ENCODE measurements at regions not wholly inside any gene's neighbourhood (a gene's known extent, or its start where the extent isn't known, plus 50 kb on each side); places are given as distances from the start of the nearest gene placed in this dataset.

DNA sequence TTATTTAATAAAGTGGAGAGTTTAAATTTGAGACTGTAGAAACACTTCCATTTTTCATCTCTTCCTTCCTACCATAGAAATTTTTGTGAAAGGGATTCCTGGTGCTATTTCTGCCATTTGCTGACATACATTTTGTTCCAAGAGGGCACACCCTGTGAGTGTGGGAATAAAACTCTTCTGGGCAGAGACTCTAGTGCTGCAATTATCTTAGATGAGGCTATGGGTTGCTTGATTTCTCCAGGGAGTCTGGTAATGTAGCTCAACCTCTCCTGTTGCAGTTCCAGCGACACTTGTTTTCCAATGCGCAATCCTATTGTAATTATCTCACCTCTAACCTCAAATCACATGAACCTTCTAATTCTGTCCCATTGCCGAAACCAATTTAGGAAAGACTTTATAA is 60.1 kb upstream of the ZSWIM2 start:
- TF ChIP-seq RAD21 (IDR thresholded peaks at IDR 0.05; ENCODE audit: low read length) = no peak
- TF ChIP-seq, protein P1, sequence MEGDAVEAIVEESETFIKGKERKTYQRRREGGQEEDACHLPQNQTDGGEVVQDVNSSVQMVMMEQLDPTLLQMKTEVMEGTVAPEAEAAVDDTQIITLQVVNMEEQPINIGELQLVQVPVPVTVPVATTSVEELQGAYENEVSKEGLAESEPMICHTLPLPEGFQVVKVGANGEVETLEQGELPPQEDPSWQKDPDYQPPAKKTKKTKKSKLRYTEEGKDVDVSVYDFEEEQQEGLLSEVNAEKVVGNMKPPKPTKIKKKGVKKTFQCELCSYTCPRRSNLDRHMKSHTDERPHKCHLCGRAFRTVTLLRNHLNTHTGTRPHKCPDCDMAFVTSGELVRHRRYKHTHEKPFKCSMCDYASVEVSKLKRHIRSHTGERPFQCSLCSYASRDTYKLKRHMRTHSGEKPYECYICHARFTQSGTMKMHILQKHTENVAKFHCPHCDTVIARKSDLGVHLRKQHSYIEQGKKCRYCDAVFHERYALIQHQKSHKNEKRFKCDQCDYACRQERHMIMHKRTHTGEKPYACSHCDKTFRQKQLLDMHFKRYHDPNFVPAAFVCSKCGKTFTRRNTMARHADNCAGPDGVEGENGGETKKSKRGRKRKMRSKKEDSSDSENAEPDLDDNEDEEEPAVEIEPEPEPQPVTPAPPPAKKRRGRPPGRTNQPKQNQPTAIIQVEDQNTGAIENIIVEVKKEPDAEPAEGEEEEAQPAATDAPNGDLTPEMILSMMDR (conservative IDR thresholded peaks at IDR 0.05; ENCODE audit: low read depth, low read length) = no peak
- no peak for TF ChIP-seq POLR2A (IDR thresholded peaks at IDR 0.05; ENCODE audit: low read depth, low read length)
- no peak for TF ChIP-seq BHLHE40 (IDR thresholded peaks at IDR 0.05; ENCODE audit: low read depth, low read length)
- TF ChIP-seq, protein P2, sequence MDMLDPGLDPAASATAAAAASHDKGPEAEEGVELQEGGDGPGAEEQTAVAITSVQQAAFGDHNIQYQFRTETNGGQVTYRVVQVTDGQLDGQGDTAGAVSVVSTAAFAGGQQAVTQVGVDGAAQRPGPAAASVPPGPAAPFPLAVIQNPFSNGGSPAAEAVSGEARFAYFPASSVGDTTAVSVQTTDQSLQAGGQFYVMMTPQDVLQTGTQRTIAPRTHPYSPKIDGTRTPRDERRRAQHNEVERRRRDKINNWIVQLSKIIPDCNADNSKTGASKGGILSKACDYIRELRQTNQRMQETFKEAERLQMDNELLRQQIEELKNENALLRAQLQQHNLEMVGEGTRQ (IDR thresholded peaks at IDR 0.05; ENCODE audit: low read depth, low read length) = no peak
- TF ChIP-seq SMC3 (IDR thresholded peaks at IDR 0.05; ENCODE audit: low read depth, low read length) = no peak
- TF ChIP-seq, protein P3, sequence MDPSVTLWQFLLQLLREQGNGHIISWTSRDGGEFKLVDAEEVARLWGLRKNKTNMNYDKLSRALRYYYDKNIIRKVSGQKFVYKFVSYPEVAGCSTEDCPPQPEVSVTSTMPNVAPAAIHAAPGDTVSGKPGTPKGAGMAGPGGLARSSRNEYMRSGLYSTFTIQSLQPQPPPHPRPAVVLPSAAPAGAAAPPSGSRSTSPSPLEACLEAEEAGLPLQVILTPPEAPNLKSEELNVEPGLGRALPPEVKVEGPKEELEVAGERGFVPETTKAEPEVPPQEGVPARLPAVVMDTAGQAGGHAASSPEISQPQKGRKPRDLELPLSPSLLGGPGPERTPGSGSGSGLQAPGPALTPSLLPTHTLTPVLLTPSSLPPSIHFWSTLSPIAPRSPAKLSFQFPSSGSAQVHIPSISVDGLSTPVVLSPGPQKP (IDR thresholded peaks at IDR 0.05; ENCODE audit: borderline replicate concordance, low read depth, low read length) = no peak
- TF ChIP-seq CEBPB (IDR thresholded peaks at IDR 0.05; ENCODE audit: low read depth, low read length) = no peak
- no peak for TF ChIP-seq MAFK (IDR thresholded peaks at IDR 0.05; ENCODE audit: low read depth, low read length)
- TF ChIP-seq RFX5 (IDR thresholded peaks at IDR 0.05; ENCODE audit: low read depth, low read length) = no peak
- no peak for TF ChIP-seq NFE2L2 (IDR thresholded peaks at IDR 0.05; ENCODE audit: low read depth, low read length)
- TF ChIP-seq CHD1 (IDR thresholded peaks at IDR 0.05; ENCODE audit: low read depth, low read length) = no peak
- TF ChIP-seq MXI1 (IDR thresholded peaks at IDR 0.05; ENCODE audit: borderline replicate concordance, low read depth, low read length) = no peak
